HFF-Myc (cell line): ENCODE measurements at regions not wholly inside any gene's neighbourhood (a gene's known extent, or its start where the extent isn't known, plus 50 kb on each side); places are given as distances from the start of the nearest gene placed in this dataset.

Experiments used
- DNase-seq: peaks from one replicate; pipeline ENCODE4 v3.0.0-alpha.2; 2011; ENCODE audit warnings: low read depth; ENCODE audit errors: extremely low read depth
- H3K4me3 ChIP-seq: replicated peaks from 2 replicates; pipeline ENCODE4 v1.5.1; 2011; ENCODE audit warnings: low read depth, mild to moderate bottlenecking, control low read depth, low read length
- CTCF ChIP-seq: IDR thresholded peaks from 2 replicates; pipeline ENCODE4 v1.5.1; 2012; ENCODE audit warnings: mild to moderate bottlenecking, low read depth, low read length, control low read depth; ENCODE audit errors: missing control alignments

GRCh38 chr1:209380420-209380819, 203.1 kb upstream of the CAMK1G start:
- no peak overlapping the region for H3K4me3 ChIP-seq
- TF ChIP-seq CTCF: no peak
- no peak for DNase-seq

GRCh38 chr1:209382231-209383100, 201.0 kb upstream of the CAMK1G start:
- DNase-seq: no peak
- no peak for TF ChIP-seq CTCF
- no peak overlapping the region for H3K4me3 ChIP-seq

- H3K4me3 ChIP-seq: no peak overlapping the region
- no peak for DNase-seq
- TF ChIP-seq CTCF: no peak
These were observed 200.1 kb upstream of the CAMK1G start for GRCh38 chr1:209383422-209383821.

- no peak overlapping the region for H3K4me3 ChIP-seq
- DNase-seq: no peak
- TF ChIP-seq CTCF: no peak
These were observed 199.4 kb upstream of the CAMK1G start for GRCh38 chr1:209383907-209384709.

GRCh38 chr1:209384710-209385550, 198.6 kb upstream of the CAMK1G start:
- no peak overlapping the region for H3K4me3 ChIP-seq
- DNase-seq: no peak
- TF ChIP-seq CTCF: no peak

GRCh38 chr1:209386156-209386555, 197.4 kb upstream of the CAMK1G start:
- no peak overlapping the region for H3K4me3 ChIP-seq
- TF ChIP-seq CTCF: no peak
- DNase-seq: no peak
